Heart right ventricle (tissue), 16 donors: ENCODE measurements at regions not wholly inside any gene's neighbourhood (a gene's known extent, or its start where the extent isn't known, plus 50 kb on each side); places are given as distances from the start of the nearest gene placed in this dataset.

Experiments
- ATAC-seq, 8 donors: fragments of 200-7000 bp; cut with Tn5 transposase; one replicate each; pipeline ENCODE4 v1.9.1; 2020; ENCODE audit warnings: mild to moderate bottlenecking in 8 of 8, moderate library complexity in 8 of 8, moderate number of reproducible peaks in 1 of 8
- DNase-seq, 2 donors: peaks; one replicate each; pipeline ENCODE4 v3.0.0-alpha.2; 2020
- H3K27ac ChIP-seq, 10 donors: fragments of 200-600 bp; sonication (generic) in 2 of 10; one replicate each; pipeline versions ENCODE4 v1.5.0 to v1.8.0; 2020 to 2022; ENCODE audit warnings: mild to moderate bottlenecking in 3 of 10
- H3K27me3 ChIP-seq, 7 donors: fragments of 200-600 bp; one replicate each; pipeline ENCODE4 v1.8.0; 2021 to 2022; ENCODE audit warnings: mild to moderate bottlenecking in 2 of 7
- H3K36me3 ChIP-seq, 9 donors: fragments of 200-600 bp; sonication (generic) in 1 of 9; one replicate each; pipeline versions ENCODE4 v1.5.0 to v1.8.0; 2020 to 2022; ENCODE audit warnings: mild to moderate bottlenecking in 2 of 9
- H3K4me1 ChIP-seq, 9 donors: fragments of 200-600 bp; sonication (generic) in 1 of 9; one replicate each; pipeline versions ENCODE4 v1.5.0 to v1.8.0; 2020 to 2022; ENCODE audit warnings: mild to moderate bottlenecking in 4 of 9
- H3K4me3 ChIP-seq, 10 donors: fragments of 200-600 bp; sonication (generic) in 2 of 10; one replicate each; pipeline versions ENCODE4 v1.5.0 to v1.8.0; 2020 to 2022; ENCODE audit warnings: mild to moderate bottlenecking in 7 of 10, moderate library complexity in 2 of 10
- H3K9me3 ChIP-seq, 11 donors: fragments of 200-600 bp in 10 of 11; sonication (generic) in 2 of 11; one replicate each; pipeline versions ENCODE4 v1.5.0 to v1.8.0; 2013 to 2022; ENCODE audit warnings: mild to moderate bottlenecking in 2 of 11, control low read depth in 1 of 11, moderate library complexity in 1 of 11
- CTCF ChIP-seq, 9 donors: fragments of 200-600 bp; sonication (generic) in 2 of 9; IDR thresholded peaks; one replicate each; pipeline versions ENCODE4 v1.5.0 to v1.8.0; 2021 to 2022; ENCODE audit warnings: antibody characterized with exemption in 9 of 9, mild to moderate bottlenecking in 5 of 9, moderate library complexity in 1 of 9
- WGBS, 2 donors: extraction: QIAGEN DNeasy Blood & Tissue Kit; methylation state at CpG; one replicate each; pipeline ENCODE4 v1.1.7; 2013; ENCODE audit warnings: inconsistent platforms in 1 of 2; 5-methylcytosine and 5-hydroxymethylcytosine counted together
- intact Hi-C, 10 donors: fragments of 100-400 bp; cut with DNase I; formaldehyde crosslinking; loops; one replicate each; pipeline versions ENCODE4 v1.11.1 to v1.14.2; 2022
- donor health status: Arrhythmogenic right ventricular cardiomyopathy.
- donor health status: ischemic (EF 13 %, LVEDD 7.1; RV severe dilation, severe dysfunction).
- donor health status: healthy with polysubstance abuse.
- donor health status: DM: no; HTN: yes; CAD: no.
- donor health status: DM: no; HTN: no; CAD: no.
- donor health status: ischemic (EF 25% LVEDD 6.9; RV normal size, moderate dysfunction).
- donor health status: ischemic (EF 25% LVEDD 5.7; RV mildly dilated, moderate dysfunction).
- donor health status: healthy.
- donor health status: DM: yes; HTN: yes; CAD: no.
- donor health status: Ischemic cardiomyopathy.
- donor health status: ischemic (EF 35%, LVEDD 5.7; RV mildly dilated, moderate dysfunction).
- donor health status: nonischemic (EF 11% LVEDD 7.7; RV severe dilation, severe dysfunction).
- donor health status: DM: yes; HTN: yes; CAD: no.
- donor health status: PGD.
- donor health status: ischemic (EF 29% LVEDD 5.4; RV normal size, mild dysfunction).
- donor health status: nonischemic (EF 23%, LVEDD 6.1; RV moderate dilation, normal function).

- TF ChIP-seq CTCF (IDR thresholded peaks at IDR 0.05), result no peak
- H3K4me1 ChIP-seq, result peaks cover 14 to 49% (median 43%) of the 10 kb centered on the region in 9 donors
- peaks cover 0 to 5% (median 0%) of the 10 kb centered on the region in 7 donors for H3K27me3 ChIP-seq
- no peaks in the 10 kb centered on the region for H3K36me3 ChIP-seq
- ATAC-seq (peak in 5 of 8 donors; percentile 14 to 84 (median 42)), DNase-seq (no peak)
- peak overlapping the region in 7 of 10 donors; percentile 20 to 78 (median 33) for H3K27ac ChIP-seq
- 33 to 43% methylated on average over 5 of the region's 5 CpGs for WGBS, 2 donors
- no peaks in the 10 kb centered on the region for H3K9me3 ChIP-seq
- H3K4me3 ChIP-seq, result no peak overlapping the region
- intact Hi-C loops, result no loop called here
These were observed 65.4 kb upstream of the SPOCK1 start for GRCh38 chr5:137564398-137564961.

- Histone ChIP-seq H3K27ac (peak overlapping the region in 7 of 10 donors; percentile 20 to 78 (median 33)), H3K4me3 (no peak overlapping the region), H3K27me3 (peaks cover 0 to 5% (median 0%) of the 10 kb centered on the region in 7 donors), H3K9me3 (no peaks in the 10 kb centered on the region), H3K4me1 (peaks cover 14 to 49% (median 43%) of the 10 kb centered on the region in 9 donors), H3K36me3 (no peaks in the 10 kb centered on the region)
- ATAC-seq, result peak in 7 of 8 donors; percentile 29 to 88 (median 69)
- WGBS, 2 donors, result 14 to 23% methylated on average over 14 of the region's 14 CpGs
- intact Hi-C loops, result no loop called here
- DNase-seq, result peak in 1 of 2 donors; percentile 18
- TF ChIP-seq CTCF (IDR thresholded peaks at IDR 0.05), result no peak
These were observed 64.7 kb upstream of the SPOCK1 start for GRCh38 chr5:137563646-137564397.

- no peaks in the 10 kb centered on the region for H3K9me3 ChIP-seq
- H3K27me3 ChIP-seq, result peaks cover 0 to 5% (median 0%) of the 10 kb centered on the region in 7 donors
- no peak overlapping the region for H3K4me3 ChIP-seq
- no peaks in the 10 kb centered on the region for H3K36me3 ChIP-seq
- TF ChIP-seq CTCF (IDR thresholded peaks at IDR 0.05), result no peak
- intact Hi-C loops, result no loop called here
- peaks cover 14 to 49% (median 43%) of the 10 kb centered on the region in 9 donors for H3K4me1 ChIP-seq
- ATAC-seq (peak in 1 of 8 donors; percentile 5), DNase-seq (no peak)
- WGBS, 2 donors, result 56 to 63% methylated on average over 2 of the region's 2 CpGs
- peak overlapping the region in 2 of 10 donors; percentile 37 to 67 for H3K27ac ChIP-seq
These were observed 64.1 kb upstream of the SPOCK1 start for GRCh38 chr5:137563301-137563645.

GRCh38 chr5:137561608-137562007, 62.5 kb upstream of the SPOCK1 start:
- H3K27ac ChIP-seq, result no peak overlapping the region
- TF ChIP-seq CTCF (IDR thresholded peaks at IDR 0.05), result no peak
- peaks cover 12 to 38% (median 34%) of the 10 kb centered on the region in 9 donors for H3K4me1 ChIP-seq
- intact Hi-C loops, result no loop called here
- ATAC-seq (no peak), DNase-seq (no peak)
- H3K4me3 ChIP-seq, result no peak overlapping the region
- no peaks in the 10 kb centered on the region for H3K36me3 ChIP-seq
- peaks cover 0 to 5% (median 0%) of the 10 kb centered on the region in 7 donors for H3K27me3 ChIP-seq
- no peaks in the 10 kb centered on the region for H3K9me3 ChIP-seq
